HL-60 (cell line): ENCODE measurements at regions not wholly inside any gene's neighbourhood (a gene's known extent, or its start where the extent isn't known, plus 50 kb on each side); places are given as distances from the start of the nearest gene placed in this dataset.

Experiments used
- DNase-seq, 2 experiments: peaks; one replicate each; pipeline ENCODE4 v3.0.0-alpha.2; 2010 to 2020; ENCODE audit warnings: low read depth in 1 of 2, low spot score in 1 of 2
- H3K27ac ChIP-seq: fragments of 250-450 bp; sonication (Bioruptor Pico); replicated peaks from 2 replicates; pipeline ENCODE4 v1.5.1; 2020; ENCODE audit warnings: mild to moderate bottlenecking, moderate library complexity
- H3K27me3 ChIP-seq: fragments of 250-450 bp; sonication (Bioruptor Pico); 2 replicates; pipeline ENCODE4 v1.5.1; 2021; ENCODE audit warnings: mild to moderate bottlenecking, moderate library complexity; ENCODE audit not compliant: insufficient read depth, poor library complexity, severe bottlenecking
- H3K4me3 ChIP-seq: replicated peaks from 2 replicates; pipeline ENCODE4 v1.5.1; 2011; ENCODE audit warnings: mild to moderate bottlenecking, control low read depth, low read length; ENCODE audit not compliant: insufficient read depth
- GABPA ChIP-seq: IDR thresholded peaks from 2 replicates; pipeline ENCODE4 v1.6.1; 2012; ENCODE audit warnings: low read depth
- POLR2AphosphoS5 ChIP-seq: IDR thresholded peaks from 2 replicates; pipeline ENCODE4 v1.6.1; 2012; ENCODE audit warnings: low read depth
- SPI1 ChIP-seq: IDR thresholded peaks from 2 replicates; pipeline ENCODE4 v1.6.1; 2012; ENCODE audit warnings: low read depth, mild to moderate bottlenecking, borderline replicate concordance
- TF ChIP-seq, protein P1 (sequence below): IDR thresholded peaks from one replicate; pipeline ENCODE4 v1.5.1; 2011; ENCODE audit warnings: low read length, control low read depth, inconsistent platforms; ENCODE audit not compliant: insufficient read depth
- TF ChIP-seq, protein P2 (sequence below): IDR thresholded peaks from 2 replicates; pipeline ENCODE4 v1.6.1; 2012; ENCODE audit warnings: low read depth; ENCODE audit not compliant: insufficient replicate concordance

DNA sequence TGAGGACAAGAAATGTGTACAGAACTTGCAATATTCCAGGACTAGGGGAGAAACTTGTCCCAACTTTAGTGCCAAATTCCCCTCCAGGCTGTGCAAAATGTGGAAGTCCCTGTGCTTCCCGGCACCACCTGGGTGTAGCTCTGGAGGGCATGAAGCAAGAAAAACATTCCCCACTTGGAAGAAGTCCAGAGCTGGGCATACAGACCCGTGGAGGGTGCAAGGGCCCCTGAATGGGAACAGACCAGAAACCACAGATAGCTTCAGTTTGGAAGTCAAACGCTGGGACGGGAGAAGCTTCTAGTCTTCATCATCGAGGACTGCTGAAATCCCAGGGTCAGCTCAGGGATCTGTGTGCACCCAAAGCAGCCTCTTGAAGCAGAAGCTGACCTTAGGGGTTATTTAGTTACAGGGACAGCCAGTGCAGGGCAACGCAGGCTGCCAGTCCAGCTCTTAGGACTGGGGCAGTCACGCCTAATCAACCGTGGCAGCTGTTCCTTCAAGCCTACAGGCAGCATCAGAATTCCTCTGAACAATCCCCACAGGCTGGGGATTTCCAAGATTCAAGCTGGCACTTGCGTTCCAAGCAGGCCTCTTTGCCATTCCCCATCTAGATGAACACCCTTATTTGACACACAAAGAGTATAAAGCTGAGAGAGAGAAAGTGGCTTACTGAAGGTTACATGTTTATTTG, 269.4 kb downstream of the LOXHD1 start:
- DNase-seq = no peak
- TF ChIP-seq POLR2AphosphoS5 = no peak
- TF ChIP-seq, protein P1, sequence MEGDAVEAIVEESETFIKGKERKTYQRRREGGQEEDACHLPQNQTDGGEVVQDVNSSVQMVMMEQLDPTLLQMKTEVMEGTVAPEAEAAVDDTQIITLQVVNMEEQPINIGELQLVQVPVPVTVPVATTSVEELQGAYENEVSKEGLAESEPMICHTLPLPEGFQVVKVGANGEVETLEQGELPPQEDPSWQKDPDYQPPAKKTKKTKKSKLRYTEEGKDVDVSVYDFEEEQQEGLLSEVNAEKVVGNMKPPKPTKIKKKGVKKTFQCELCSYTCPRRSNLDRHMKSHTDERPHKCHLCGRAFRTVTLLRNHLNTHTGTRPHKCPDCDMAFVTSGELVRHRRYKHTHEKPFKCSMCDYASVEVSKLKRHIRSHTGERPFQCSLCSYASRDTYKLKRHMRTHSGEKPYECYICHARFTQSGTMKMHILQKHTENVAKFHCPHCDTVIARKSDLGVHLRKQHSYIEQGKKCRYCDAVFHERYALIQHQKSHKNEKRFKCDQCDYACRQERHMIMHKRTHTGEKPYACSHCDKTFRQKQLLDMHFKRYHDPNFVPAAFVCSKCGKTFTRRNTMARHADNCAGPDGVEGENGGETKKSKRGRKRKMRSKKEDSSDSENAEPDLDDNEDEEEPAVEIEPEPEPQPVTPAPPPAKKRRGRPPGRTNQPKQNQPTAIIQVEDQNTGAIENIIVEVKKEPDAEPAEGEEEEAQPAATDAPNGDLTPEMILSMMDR = no peak
- no peak for TF ChIP-seq GABPA
- TF ChIP-seq SPI1 = no peak
- TF ChIP-seq, protein P2, sequence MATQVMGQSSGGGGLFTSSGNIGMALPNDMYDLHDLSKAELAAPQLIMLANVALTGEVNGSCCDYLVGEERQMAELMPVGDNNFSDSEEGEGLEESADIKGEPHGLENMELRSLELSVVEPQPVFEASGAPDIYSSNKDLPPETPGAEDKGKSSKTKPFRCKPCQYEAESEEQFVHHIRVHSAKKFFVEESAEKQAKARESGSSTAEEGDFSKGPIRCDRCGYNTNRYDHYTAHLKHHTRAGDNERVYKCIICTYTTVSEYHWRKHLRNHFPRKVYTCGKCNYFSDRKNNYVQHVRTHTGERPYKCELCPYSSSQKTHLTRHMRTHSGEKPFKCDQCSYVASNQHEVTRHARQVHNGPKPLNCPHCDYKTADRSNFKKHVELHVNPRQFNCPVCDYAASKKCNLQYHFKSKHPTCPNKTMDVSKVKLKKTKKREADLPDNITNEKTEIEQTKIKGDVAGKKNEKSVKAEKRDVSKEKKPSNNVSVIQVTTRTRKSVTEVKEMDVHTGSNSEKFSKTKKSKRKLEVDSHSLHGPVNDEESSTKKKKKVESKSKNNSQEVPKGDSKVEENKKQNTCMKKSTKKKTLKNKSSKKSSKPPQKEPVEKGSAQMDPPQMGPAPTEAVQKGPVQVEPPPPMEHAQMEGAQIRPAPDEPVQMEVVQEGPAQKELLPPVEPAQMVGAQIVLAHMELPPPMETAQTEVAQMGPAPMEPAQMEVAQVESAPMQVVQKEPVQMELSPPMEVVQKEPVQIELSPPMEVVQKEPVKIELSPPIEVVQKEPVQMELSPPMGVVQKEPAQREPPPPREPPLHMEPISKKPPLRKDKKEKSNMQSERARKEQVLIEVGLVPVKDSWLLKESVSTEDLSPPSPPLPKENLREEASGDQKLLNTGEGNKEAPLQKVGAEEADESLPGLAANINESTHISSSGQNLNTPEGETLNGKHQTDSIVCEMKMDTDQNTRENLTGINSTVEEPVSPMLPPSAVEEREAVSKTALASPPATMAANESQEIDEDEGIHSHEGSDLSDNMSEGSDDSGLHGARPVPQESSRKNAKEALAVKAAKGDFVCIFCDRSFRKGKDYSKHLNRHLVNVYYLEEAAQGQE = no peak
- H3K27me3 ChIP-seq = no peaks in the 10 kb centered on the region
- no peak overlapping the region for H3K4me3 ChIP-seq
- H3K27ac ChIP-seq = no peak overlapping the region

DNA sequence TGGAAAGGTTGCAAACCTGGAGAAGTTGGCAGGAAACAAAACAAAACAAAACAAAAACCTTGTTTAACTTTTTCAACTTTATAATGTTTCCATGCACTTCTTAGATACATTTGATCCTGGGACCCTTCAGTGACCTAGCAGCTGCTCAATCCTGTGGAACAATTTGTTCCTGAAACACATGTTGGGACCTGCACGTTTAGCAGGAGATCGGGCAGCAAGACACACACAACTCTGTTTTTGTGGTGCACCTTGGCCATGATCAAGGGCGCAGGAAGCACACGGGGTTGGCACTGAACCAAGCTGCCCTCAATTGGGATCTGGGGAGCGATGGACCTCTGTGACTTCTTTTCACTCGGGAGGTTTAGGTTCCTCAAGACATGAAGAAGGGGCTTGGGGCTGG, 268.7 kb downstream of the LOXHD1 start:
- Histone ChIP-seq H3K27ac (no peak overlapping the region), H3K4me3 (no peak overlapping the region), H3K27me3 (no peaks in the 10 kb centered on the region)
- TF ChIP-seq SPI1 (no peak), POLR2AphosphoS5 (no peak)
- TF ChIP-seq, protein P2 = no peak
- TF ChIP-seq, protein P1 = no peak
- DNase-seq = no peak

DNA sequence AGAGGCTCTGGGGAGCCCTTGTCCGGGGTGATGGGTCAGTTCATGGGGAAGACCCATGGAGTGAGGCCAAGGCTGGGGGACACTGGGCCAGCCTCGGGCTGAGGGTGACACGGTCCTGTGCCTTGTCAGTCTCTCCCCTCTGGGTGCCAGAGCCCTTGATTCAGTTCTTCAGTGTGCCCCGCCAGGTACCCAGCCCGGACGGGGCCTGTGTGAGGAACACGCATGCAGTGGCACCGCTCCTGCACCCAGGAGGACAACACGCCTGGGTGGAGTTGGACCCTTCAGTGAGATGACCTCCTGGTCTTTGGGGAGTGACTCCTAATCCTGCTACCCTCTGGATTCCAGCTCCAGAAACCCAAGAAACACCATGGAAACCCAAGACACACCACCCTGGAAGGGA, 264.4 kb downstream of the LOXHD1 start:
- TF ChIP-seq, protein P2 = no peak
- no peak for TF ChIP-seq SPI1
- no peak for TF ChIP-seq GABPA
- no peak for TF ChIP-seq POLR2AphosphoS5
- TF ChIP-seq, protein P1 = no peak
- DNase-seq = no peak
- H3K27ac ChIP-seq = no peak overlapping the region
- no peaks in the 10 kb centered on the region for H3K27me3 ChIP-seq
- H3K4me3 ChIP-seq = no peak overlapping the region
